H1 (cell line): ENCODE measurements at regions not wholly inside any gene's neighbourhood (a gene's known extent, or its start where the extent isn't known, plus 50 kb on each side); places are given as distances from the start of the nearest gene placed in this dataset.

Experiments used
- CTCF ChIA-PET: fragments of 300-600 bp; sonication (Branson Sonifier 250); formaldehyde crosslinking; loops from one replicate; lab custom pipeline; 2021; ENCODE audit not compliant: partially characterized antibody; lab: Charles Lee
- POLR2A ChIA-PET: fragments of 300-600 bp; sonication (Branson Sonifier 250); formaldehyde crosslinking; loops from one replicate; lab custom pipeline; 2021; ENCODE audit warnings: inconsistent platforms; ENCODE audit not compliant: partially characterized antibody; lab: Charles Lee
- DNase-seq, 2 experiments: peaks; one replicate each; pipeline versions ENCODE4 v3.0.0 to v3.0.0-alpha.2; 2010 to 2022; ENCODE audit warnings: low spot score in 2 of 2, low read depth in 1 of 2, mixed read lengths in 1 of 2
- FAIRE-seq: peaks from 2 replicates; lab custom pipeline; 2011; peaks lifted over from hg19 to GRCh38; lab: Jason Lieb, UNC
- H2AFZ ChIP-seq: 2 replicates; pipeline ENCODE4 v1.8.1; 2012; ENCODE audit warnings: low read length, inconsistent platforms
- H2AK5ac ChIP-seq: 2 replicates; pipeline ENCODE4 v1.6.1; 2013; ENCODE audit warnings: low read depth, low read length
- H2BK120ac ChIP-seq: replicated peaks from 2 replicates; pipeline ENCODE3; 2013; ENCODE audit warnings: low read depth, low read length, inconsistent platforms
- H2BK12ac ChIP-seq: 2 replicates; pipeline ENCODE4 v1.6.1; 2013; ENCODE audit warnings: low read depth, low read length
- H2BK15ac ChIP-seq: 2 replicates; pipeline ENCODE4 v1.6.1; 2013; ENCODE audit warnings: low read length
- H2BK20ac ChIP-seq: 2 replicates; pipeline ENCODE4 v1.6.1; 2013; ENCODE audit warnings: low read length
- H2BK5ac ChIP-seq: 2 replicates; pipeline ENCODE4 v1.6.1; 2013; ENCODE audit warnings: low read depth, low read length
- H3K14ac ChIP-seq: 2 replicates; pipeline ENCODE4 v1.6.1; 2013; ENCODE audit warnings: inconsistent platforms; ENCODE audit not compliant: insufficient read length
- H3K18ac ChIP-seq: 2 replicates; pipeline ENCODE4 v1.6.1; 2013; ENCODE audit warnings: low read length; ENCODE audit errors: extremely low read depth
- H3K23ac ChIP-seq: 2 replicates; pipeline ENCODE4 v1.6.1; 2013; ENCODE audit warnings: inconsistent platforms; ENCODE audit not compliant: insufficient read length
- H3K23me2 ChIP-seq: 2 replicates; pipeline ENCODE4 v1.6.1; 2013; ENCODE audit warnings: low read depth, low read length
- H3K27ac ChIP-seq: 2 replicates; pipeline ENCODE4 v1.6.1; 2011; ENCODE audit warnings: low read depth, low read length, inconsistent platforms
- H3K27me3 ChIP-seq, 4 experiments: replicated peaks in 1 of 4; 1 replicate in 1 of 4; 2 replicates in 3 of 4; pipeline versions ENCODE4 v1.6.1 to v1.8.1; 2011 to 2013; ENCODE audit warnings: low read length in 3 of 4, mild to moderate bottlenecking in 3 of 4, inconsistent platforms in 2 of 4, mixed read lengths in 2 of 4, moderate library complexity in 1 of 4; ENCODE audit not compliant: control insufficient read depth in 3 of 4, insufficient read depth in 3 of 4; ENCODE audit errors: extremely low read depth in 1 of 4
- H3K36me3 ChIP-seq, 4 experiments: 2 replicates each; pipeline versions ENCODE4 v1.6.1 to v1.8.1; 2011 to 2013; ENCODE audit warnings: mild to moderate bottlenecking in 4 of 4, low read length in 3 of 4, moderate library complexity in 2 of 4, control low read depth in 1 of 4, inconsistent platforms in 1 of 4; ENCODE audit not compliant: insufficient read depth in 4 of 4, control insufficient read depth in 2 of 4
- H3K4ac ChIP-seq: replicated peaks from 2 replicates; pipeline ENCODE3; 2013; ENCODE audit warnings: low read length, low read depth, mixed read lengths, inconsistent platforms; ENCODE audit not compliant: insufficient read length
- H3K4me1 ChIP-seq, 4 experiments: replicated peaks in 1 of 4; 1 replicate in 1 of 4; 2 replicates in 3 of 4; pipeline versions ENCODE4 v1.6.1 to v1.8.1; 2011 to 2013; ENCODE audit warnings: low read length in 3 of 4, inconsistent platforms in 2 of 4, mixed read lengths in 1 of 4; ENCODE audit not compliant: insufficient read depth in 4 of 4, control insufficient read depth in 3 of 4
- H3K4me2 ChIP-seq, 2 experiments: 2 replicates each; pipeline versions ENCODE4 v1.6.1 to v1.8.1; 2011 to 2013; ENCODE audit warnings: low read depth in 2 of 2, low read length in 2 of 2, control low read depth in 1 of 2, inconsistent platforms in 1 of 2, mild to moderate bottlenecking in 1 of 2; ENCODE audit not compliant: insufficient read depth in 1 of 2
- H3K4me3 ChIP-seq, 4 experiments: fragments of 200-600, 300-600 bp in 1 of 4; sonication (generic), shearing (Covaris generic), sonication (Bioruptor Twin) in 1 of 4; 2 replicates each; pipeline versions ENCODE4 v1.5.1 to v1.8.1; 2011 to 2016; ENCODE audit warnings: low read length in 4 of 4, low read depth in 3 of 4, control low read depth in 2 of 4, inconsistent platforms in 2 of 4, mild to moderate bottlenecking in 2 of 4, mixed read lengths in 1 of 4, moderate library complexity in 1 of 4; ENCODE audit not compliant: insufficient read depth in 2 of 4; ENCODE audit errors: extremely low read depth in 1 of 4
- H3K56ac ChIP-seq: replicated peaks from 2 replicates; pipeline ENCODE3; 2013; ENCODE audit warnings: low read depth, mild to moderate bottlenecking, mixed read lengths, low read length, inconsistent platforms; ENCODE audit not compliant: insufficient read length
- H3K79me1 ChIP-seq: 2 replicates; pipeline ENCODE4 v1.6.1; 2013; ENCODE audit warnings: low read depth, low read length, control low read depth
- H3K79me2 ChIP-seq, 2 experiments: 2 replicates each; pipeline versions ENCODE4 v1.6.1 to v1.8.1; 2012 to 2013; ENCODE audit warnings: low read length in 2 of 2, mild to moderate bottlenecking in 2 of 2, inconsistent platforms in 1 of 2; ENCODE audit not compliant: insufficient read depth in 2 of 2, control insufficient read depth in 1 of 2
- H3K9ac ChIP-seq, 4 experiments: replicated peaks in 1 of 4; 1 replicate in 1 of 4; 2 replicates in 3 of 4; pipeline versions ENCODE4 v1.6.1 to v1.8.1; 2011 to 2013; ENCODE audit warnings: low read depth in 3 of 4, low read length in 3 of 4, control low read depth in 2 of 4, mild to moderate bottlenecking in 2 of 4, moderate library complexity in 2 of 4, inconsistent platforms in 1 of 4; ENCODE audit errors: extremely low read depth in 1 of 4
- H3K9me3 ChIP-seq, 2 experiments: 2 replicates each; pipeline versions ENCODE4 v1.6.1 to v1.8.1; 2012 to 2013; ENCODE audit warnings: mild to moderate bottlenecking in 2 of 2, moderate library complexity in 2 of 2, control low read depth in 1 of 2, inconsistent platforms in 1 of 2, low read depth in 1 of 2, low read length in 1 of 2, mixed read lengths in 1 of 2; ENCODE audit not compliant: insufficient read depth in 2 of 2
- H4K20me1 ChIP-seq, 2 experiments: replicated peaks in 1 of 2; 2 replicates each; pipeline versions ENCODE3 to v1.8.1; 2011 to 2013; ENCODE audit warnings: inconsistent platforms in 2 of 2, low read length in 2 of 2, mild to moderate bottlenecking in 1 of 2; ENCODE audit not compliant: insufficient read depth in 2 of 2, control insufficient read depth in 1 of 2
- H4K5ac ChIP-seq: 2 replicates; pipeline ENCODE4 v1.6.1; 2013; ENCODE audit warnings: low read length, low read depth, mixed read lengths, inconsistent platforms; ENCODE audit not compliant: insufficient read length
- H4K8ac ChIP-seq: 2 replicates; pipeline ENCODE4 v1.8.0; 2013; ENCODE audit warnings: mild to moderate bottlenecking, moderate library complexity, low read length, inconsistent platforms; ENCODE audit not compliant: insufficient read depth; ENCODE audit errors: extremely low read depth
- H4K91ac ChIP-seq: replicated peaks from 2 replicates; pipeline ENCODE3; 2013; ENCODE audit warnings: low read length, mixed read lengths, inconsistent platforms; ENCODE audit not compliant: insufficient read length
- CHD1 ChIP-seq: IDR thresholded peaks from 2 replicates; pipeline ENCODE4 v1.6.1; 2012; ENCODE audit warnings: low read depth, low read length, improper control_type of control experiment
- CHD2 ChIP-seq: IDR thresholded peaks from 2 replicates; pipeline ENCODE4 v1.6.1; 2012; ENCODE audit warnings: low read length, improper control_type of control experiment
- EGR1 ChIP-seq: IDR thresholded peaks from 2 replicates; pipeline ENCODE4 v1.6.1; 2011; ENCODE audit warnings: low read depth, low read length, borderline replicate concordance
- EZH2 ChIP-seq: fragments of 200-600 bp; sonication (generic); IDR thresholded peaks from 2 replicates; pipeline ENCODE4 v1.7.1; 2012; ENCODE audit warnings: low read depth, mild to moderate bottlenecking, moderate library complexity, low read length, inconsistent platforms; ENCODE audit not compliant: severe bottlenecking
- WGBS, 2 experiments: shearing (Covaris generic) in 1 of 2; methylation state at CpG; one replicate each; pipeline versions ENCODE4 v1.1.6 to v1.1.7; 2013 to 2015; ENCODE audit warnings: low lambda C conversion rate in 2 of 2, mixed read lengths in 2 of 2, inconsistent platforms in 1 of 2, low coverage in 1 of 2, missing lambda C conversion rate in 1 of 2; ENCODE audit not compliant: insufficient replicate concordance in 2 of 2, insufficient coverage in 1 of 2, insufficient read length in 1 of 2; ENCODE audit errors: extremely low coverage in 1 of 2, missing lambda C conversion rate in 1 of 2; 5-methylcytosine and 5-hydroxymethylcytosine counted together

- H3K79me1 ChIP-seq, result no peaks in the 10 kb centered on the region
- no peak overlapping the region for H3K56ac ChIP-seq
- no peaks in the 10 kb centered on the region for H3K79me2 ChIP-seq
- H2AK5ac ChIP-seq, result no peak overlapping the region
- no peak overlapping the region for H2BK20ac ChIP-seq
- no peak overlapping the region for H2AFZ ChIP-seq
- no peak overlapping the region for H2BK12ac ChIP-seq
- DNase-seq, result peak in 1 of 2 experiments; percentile 54
- H3K23me2 ChIP-seq, result peaks cover 8% of the 10 kb centered on the region; the same call in 1 of the 2 replicates
- CTCF ChIA-PET, result interaction anchor here (0.6 kb wide), 1 partner anchor 240 kb away, joined by 4 read pairs; no protein-coding TSS in a partner anchor
- no peak overlapping the region for H2BK5ac ChIP-seq
- H3K27me3 ChIP-seq, result peaks cover 4 to 37% (median 26%) of the 10 kb centered on the region in 4 experiments
- peak overlapping the region; percentile 23 to 71 (median 32) for H3K4me3 ChIP-seq
- 35% methylated on average over 9 of the region's 39 CpGs; no CpG with 5 or more reads in 1 of the 2 experiments for WGBS, 2 experiments
- no peak overlapping the region for H3K4ac ChIP-seq
- no peak overlapping the region for H3K9ac ChIP-seq
- H4K8ac ChIP-seq, result peak overlapping the region; percentile 82; the same call in 1 of the 2 replicates
- H2BK15ac ChIP-seq, result no peak overlapping the region
- POLR2A ChIA-PET, result no interaction called here
- H3K14ac ChIP-seq, result no peak overlapping the region
- H3K36me3 ChIP-seq, result no peaks in the 10 kb centered on the region
- H4K20me1 ChIP-seq, result no peaks in the 10 kb centered on the region
- H3K9me3 ChIP-seq, result 0 out of 4 replicates have a peak, but pooled peaks cover 0 to 4% of the 10 kb centered on the region in 2 experiments
- H3K18ac ChIP-seq, result no peak overlapping the region
- peaks cover 0 to 2% (median 0%) of the 10 kb centered on the region in 4 experiments; a peak in 1 of 7 replicates for H3K4me1 ChIP-seq
- H2BK120ac ChIP-seq, result no peak overlapping the region
- H3K23ac ChIP-seq, result no peak overlapping the region
- H4K91ac ChIP-seq, result no peak overlapping the region
- no peak overlapping the region for H3K27ac ChIP-seq
- FAIRE-seq, result no peak
- peak overlapping the region; percentile 64 to 80 for H3K4me2 ChIP-seq
- no peak overlapping the region for H4K5ac ChIP-seq
- no peak for TF ChIP-seq CHD2
- TF ChIP-seq EZH2, result peak; percentile 20
- TF ChIP-seq CHD1, result no peak
- no peak for TF ChIP-seq EGR1
Observed at GRCh38 chr6:165805067-165805555, 142.1 kb upstream of the PDE10A start.
